GM23248 (cell line): ENCODE measurements at regions not wholly inside any gene's neighbourhood (a gene's known extent, or its start where the extent isn't known, plus 50 kb on each side); places are given as distances from the start of the nearest gene placed in this dataset.

Experiments
- EZH2 ChIP-seq: fragments of 200-600 bp; sonication (generic); IDR thresholded peaks from 2 replicates; pipeline ENCODE4 v1.6.1; 2018; ENCODE audit warnings: antibody characterized with exemption, mild to moderate bottlenecking; ENCODE audit not compliant: insufficient read depth, poor library complexity, severe bottlenecking
- EZH2phosphoT487 ChIP-seq: fragments of 200-600 bp; sonication (generic); IDR thresholded peaks from 2 replicates; pipeline ENCODE4 v1.6.1; 2018; ENCODE audit warnings: antibody characterized with exemption, moderate library complexity, mild to moderate bottlenecking, low read depth; ENCODE audit not compliant: insufficient read depth

- TF ChIP-seq EZH2 (no peak), EZH2phosphoT487 (no peak)
These were observed 51.2 kb upstream of the TESK1 start for GRCh38 chr9:35553670-35554543.
